GM19468 (cell line): ENCODE measurements at regions not wholly inside any gene's neighbourhood (a gene's known extent, or its start where the extent isn't known, plus 50 kb on each side); places are given as distances from the start of the nearest gene placed in this dataset.

Experiments used
- ATAC-seq: cut with Tn5 transposase; IDR thresholded peaks from one replicate; pipeline ENCODE4 v1.9.1; 2021; ENCODE audit warnings: mild to moderate bottlenecking, moderate library complexity, moderate number of reproducible peaks; ENCODE audit not compliant: unreplicated experiment; ENCODE audit errors: extremely low read depth

- no peak for ATAC-seq
Observed at GRCh38 chr17:79506150-79506870, 104.5 kb downstream of the RBFOX3 start.

DNA sequence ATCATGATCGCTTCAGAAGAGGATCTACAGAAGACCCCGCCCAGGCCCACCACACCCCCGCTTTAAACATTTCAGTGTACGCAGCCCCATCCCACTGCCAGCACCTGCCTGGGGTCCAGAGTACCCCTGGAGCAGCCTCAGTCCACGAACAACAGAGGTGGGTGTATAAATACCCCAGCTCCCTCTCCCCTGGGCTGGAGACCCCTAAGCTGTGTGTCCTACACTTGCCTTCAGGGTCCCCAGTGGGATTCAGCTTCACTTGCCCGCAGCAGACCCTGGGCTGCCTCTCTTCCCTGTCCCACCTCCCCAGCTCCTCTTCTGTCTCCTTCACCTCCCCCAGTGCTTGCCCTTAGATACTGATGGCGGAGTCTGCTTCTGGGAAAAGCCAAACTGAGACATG, 105.7 kb downstream of the RBFOX3 start:
- ATAC-seq, result no peak

- no peak for ATAC-seq
Observed at GRCh38 chr17:79504181-79504605, 106.7 kb downstream of the RBFOX3 start.

DNA sequence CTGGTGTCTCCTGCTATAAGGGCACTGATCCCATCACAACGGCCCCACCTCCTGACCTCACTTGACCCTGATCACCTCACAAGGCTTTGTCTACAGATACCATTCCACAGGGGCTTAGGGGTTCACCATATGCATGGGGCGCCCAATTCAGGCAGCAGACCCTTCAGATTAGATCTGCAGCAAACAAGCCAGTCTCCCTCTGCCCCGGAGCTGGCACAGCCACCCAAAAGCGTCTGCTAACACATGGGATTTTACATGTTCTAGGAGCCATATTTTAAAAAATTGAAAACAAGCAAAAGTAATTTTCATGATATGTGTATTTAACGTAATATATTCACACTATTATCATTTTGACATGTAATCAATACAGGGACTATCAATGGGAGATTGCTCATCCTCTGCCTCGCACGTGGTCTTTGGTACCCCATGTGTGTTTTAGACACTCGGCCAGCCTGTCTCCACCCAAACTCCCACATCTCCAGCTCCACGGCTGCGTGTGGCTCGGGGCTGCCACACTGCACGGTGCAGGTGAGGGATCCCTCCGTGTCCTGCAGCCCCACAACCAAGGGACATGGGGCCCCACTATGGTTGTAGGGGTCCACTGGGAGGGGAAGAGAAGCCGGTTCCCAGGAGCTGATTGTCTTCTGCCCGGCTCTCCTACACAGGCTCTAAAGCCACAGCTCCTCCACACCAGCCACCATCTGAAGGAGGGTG, 107.6 kb downstream of the RBFOX3 start:
- ATAC-seq, result no peak

GRCh38 chr17:79501910-79502309, 108.9 kb downstream of the RBFOX3 start:
- ATAC-seq, result no peak

GRCh38 chr17:79500745-79501618, 109.9 kb downstream of the RBFOX3 start:
- no peak for ATAC-seq

DNA sequence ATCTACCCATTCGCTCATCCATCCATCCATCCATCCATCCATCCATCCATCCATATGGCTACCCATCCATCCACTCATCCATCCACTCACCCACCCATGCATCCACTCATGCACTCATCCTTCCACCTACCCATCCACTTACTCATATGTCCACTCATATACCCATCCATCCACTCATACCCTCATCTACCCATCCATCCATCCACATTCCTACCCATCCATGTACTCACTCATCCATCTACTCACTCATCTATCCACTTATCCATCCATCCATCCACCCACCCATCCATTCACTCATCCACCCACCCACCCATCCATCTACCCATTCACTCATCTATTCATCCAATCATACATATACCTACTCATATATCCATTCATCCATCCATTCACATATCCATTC, 112.0 kb downstream of the RBFOX3 start:
- ATAC-seq, result no peak

- ATAC-seq, result no peak
Observed at GRCh38 chr17:79497777-79498348, 113.0 kb downstream of the RBFOX3 start.

DNA sequence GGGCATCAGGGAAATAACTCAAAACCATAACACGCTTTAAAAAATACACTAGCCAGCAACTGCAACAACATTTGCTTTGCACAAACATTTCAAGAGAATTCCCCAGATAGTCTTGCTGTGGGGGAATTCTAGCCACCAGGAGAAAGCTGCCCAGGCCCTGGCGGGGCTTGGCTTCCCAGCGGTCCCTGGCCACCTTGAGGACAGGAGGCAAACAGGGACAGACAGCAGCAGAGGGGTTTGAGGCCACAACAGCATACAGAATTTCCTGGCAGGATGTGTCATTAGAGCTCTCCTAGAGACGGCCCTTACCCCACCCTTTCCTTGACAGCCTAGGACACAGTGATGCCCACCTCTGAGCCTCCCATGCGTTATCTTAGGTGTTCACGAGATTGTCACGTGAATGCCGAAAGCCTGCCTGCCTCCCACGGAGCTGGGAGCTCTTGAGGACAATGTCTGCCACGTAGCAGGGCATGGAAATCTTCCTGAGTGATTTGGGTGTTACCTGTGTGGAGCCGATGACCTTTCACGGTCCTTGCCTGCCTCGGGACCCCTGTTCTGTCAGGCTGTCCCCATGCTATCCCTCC, 114.3 kb downstream of the RBFOX3 start:
- no peak for ATAC-seq

- no peak for ATAC-seq
Observed at GRCh38 chr17:79495665-79496064, 115.2 kb downstream of the RBFOX3 start.

DNA sequence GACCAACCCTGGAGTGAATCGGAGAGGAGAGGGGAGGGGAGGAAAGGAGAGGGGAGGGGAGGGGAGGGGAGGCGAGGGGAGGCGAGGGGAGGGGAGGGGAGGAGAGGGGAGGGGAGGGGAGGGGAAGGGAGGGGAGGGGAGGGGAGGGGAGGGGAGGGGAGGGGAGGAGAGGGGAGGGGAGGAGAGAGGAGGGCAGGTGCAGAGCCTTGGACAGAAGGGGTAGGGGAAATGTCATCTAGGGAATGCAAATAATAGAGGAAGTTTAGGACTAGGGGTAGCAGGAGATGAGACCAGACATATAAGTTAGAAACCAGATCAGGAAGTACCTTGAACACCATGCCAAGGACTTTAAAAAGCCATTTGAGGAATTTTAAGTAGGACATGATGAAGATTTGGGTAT, 119.8 kb downstream of the RBFOX3 start:
- no peak for ATAC-seq

GRCh38 chr17:79490530-79490929, 120.3 kb downstream of the RBFOX3 start:
- ATAC-seq, result no peak

- ATAC-seq, result no peak
Observed at GRCh38 chr17:79487149-79487548, 123.7 kb downstream of the RBFOX3 start.

GRCh38 chr17:79485991-79486390, 124.9 kb downstream of the RBFOX3 start:
- ATAC-seq, result no peak

GRCh38 chr17:79485419-79485985, 125.3 kb downstream of the RBFOX3 start:
- no peak for ATAC-seq

- no peak for ATAC-seq
Observed at GRCh38 chr17:79484600-79485418, 126.0 kb downstream of the RBFOX3 start.

DNA sequence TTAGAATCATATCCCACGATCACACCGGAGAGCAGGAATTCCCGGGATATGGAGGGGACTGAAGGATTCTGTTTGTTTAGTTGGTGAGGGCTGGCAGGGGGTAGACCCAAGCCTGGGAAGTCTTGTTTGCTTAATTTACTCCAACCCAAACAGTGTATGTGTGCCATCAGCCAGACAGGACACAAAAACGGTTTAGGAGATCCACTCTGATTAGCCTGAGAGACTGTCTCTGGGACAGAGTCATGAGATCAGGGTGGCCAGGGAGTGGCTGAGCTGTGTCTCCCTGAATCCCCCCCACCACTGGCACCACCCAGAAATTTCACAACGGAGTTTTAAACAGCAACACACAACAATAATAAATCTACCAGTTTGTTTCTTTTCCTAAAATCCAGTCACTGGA, 127.0 kb downstream of the RBFOX3 start:
- no peak for ATAC-seq

DNA sequence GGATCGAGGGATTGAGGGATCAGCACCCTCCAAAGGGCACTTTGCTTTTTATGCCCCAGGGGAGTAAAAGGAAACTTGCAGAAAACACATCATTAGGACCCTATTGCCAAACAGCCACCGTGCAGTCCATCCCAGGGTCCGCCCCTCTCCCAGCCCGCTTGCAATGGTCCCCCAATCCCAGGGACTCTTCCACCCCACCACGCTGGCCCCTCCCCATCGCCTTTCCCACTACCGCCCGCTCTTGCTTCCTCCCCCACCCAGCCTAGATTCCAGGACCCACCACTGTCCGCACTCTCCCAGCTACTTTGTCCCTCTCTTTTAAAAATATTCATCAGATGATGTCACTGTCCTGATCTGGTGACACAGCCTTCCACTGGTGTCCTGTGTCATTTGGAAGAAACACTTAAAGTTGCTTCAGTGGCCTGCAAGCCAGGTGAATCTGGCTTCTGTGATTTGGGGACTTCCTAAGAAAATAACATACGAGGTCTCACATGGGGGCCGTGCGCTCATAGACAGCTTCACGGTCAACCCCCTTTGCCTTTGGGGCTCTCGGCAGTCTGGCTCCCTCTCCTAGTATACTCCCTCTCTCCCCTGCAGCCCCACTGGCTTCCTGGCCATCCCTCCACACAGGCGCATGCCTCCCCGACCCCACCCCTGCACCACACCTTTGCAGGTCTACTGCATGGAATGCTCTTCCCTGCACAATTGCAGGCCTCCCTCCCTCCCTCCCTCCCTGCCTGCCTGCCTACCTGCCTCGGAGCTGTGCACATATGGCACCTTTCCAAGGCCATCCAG, 127.9 kb downstream of the RBFOX3 start:
- no peak for ATAC-seq
